Adrenal gland (tissue), 9 donors: ENCODE measurements at regions not wholly inside any gene's neighbourhood (a gene's known extent, or its start where the extent isn't known, plus 50 kb on each side); places are given as distances from the start of the nearest gene placed in this dataset.

Experiments
- DNase-seq, 7 donors: peaks; one replicate each; pipeline ENCODE4 v3.0.0-alpha.2; 2019 to 2020
- H3K27ac ChIP-seq, 5 donors: fragments of 200-600 bp; sonication (generic) in 4 of 5; 1 replicate in 3 of 5; 2 replicates in 2 of 5; pipeline versions ENCODE4 v1.5.1 to v1.8.0; 2016 to 2020; ENCODE audit warnings: mild to moderate bottlenecking in 1 of 5
- H3K27me3 ChIP-seq: fragments of 200-600 bp; 2 replicates; pipeline ENCODE4 v1.8.0; 2021
- H3K36me3 ChIP-seq, 2 donors: fragments of 200-600 bp; replicated peaks in 1 of 2; 1 replicate in 1 of 2; 2 replicates in 1 of 2; pipeline versions ENCODE4 v1.5.1 to v1.8.0; 2018 to 2022
- H3K4me1 ChIP-seq, 2 donors: fragments of 200-600 bp; replicated peaks in 1 of 2; 1 replicate in 1 of 2; 2 replicates in 1 of 2; pipeline versions ENCODE4 v1.5.1 to v1.8.0; 2018 to 2021
- H3K4me3 ChIP-seq, 4 donors: fragments of 200-600 bp; sonication (generic) in 3 of 4; one replicate each; pipeline ENCODE4 v1.5.1; 2016 to 2018
- H3K9me3 ChIP-seq, 3 donors: fragments of 200-600 bp; sonication (generic) in 1 of 3; replicated peaks in 1 of 3; 1 replicate in 2 of 3; 2 replicates in 1 of 3; pipeline versions ENCODE4 v1.5.1 to v1.8.0; 2016 to 2021
- POLR2A ChIP-seq, 2 donors: fragments of 450-650 bp; IDR thresholded peaks; one replicate each; pipeline ENCODE4 v1.6.1; 2017; ENCODE audit warnings: antibody characterized with exemption in 2 of 2, mild to moderate bottlenecking in 2 of 2, moderate library complexity in 1 of 2
- WGBS, 4 donors: extraction: QIAGEN DNeasy Blood & Tissue Kit in 2 of 4; methylation state at CpG; one replicate each; pipeline versions ENCODE4 v1.1.5 to v1.1.7; 2013 to 2017; 5-methylcytosine and 5-hydroxymethylcytosine counted together
- intact Hi-C, 2 donors: fragments of 100-400 bp; cut with DNase I; formaldehyde crosslinking; loops; one replicate each; pipeline versions ENCODE4 v1.14.1 to v1.15.0; 2022 to 2023
- TF ChIP-seq, protein P1 (sequence below), 6 experiments: fragments of 450-650 bp in 4 of 6; fragments of 200-600 bp in 2 of 6; sonication (generic) in 1 of 6; IDR thresholded peaks; 1 replicate in 5 of 6; 2 replicates in 1 of 6; pipeline versions ENCODE4 v1.5.1 to v1.8.0; 2016 to 2021; ENCODE audit warnings: antibody characterized with exemption in 6 of 6, mild to moderate bottlenecking in 2 of 6, moderate library complexity in 1 of 6
- donor health status: healthy with polysubstance abuse.
- donor health status: Bipolar disorder and iron deficiency.
- donor health status: DM: yes; HTN: yes; CAD: no.
- donor health status: DM: no; HTN: no; CAD: no.
- donor health status: DM: no; HTN: no; CAD: no.

DNA sequence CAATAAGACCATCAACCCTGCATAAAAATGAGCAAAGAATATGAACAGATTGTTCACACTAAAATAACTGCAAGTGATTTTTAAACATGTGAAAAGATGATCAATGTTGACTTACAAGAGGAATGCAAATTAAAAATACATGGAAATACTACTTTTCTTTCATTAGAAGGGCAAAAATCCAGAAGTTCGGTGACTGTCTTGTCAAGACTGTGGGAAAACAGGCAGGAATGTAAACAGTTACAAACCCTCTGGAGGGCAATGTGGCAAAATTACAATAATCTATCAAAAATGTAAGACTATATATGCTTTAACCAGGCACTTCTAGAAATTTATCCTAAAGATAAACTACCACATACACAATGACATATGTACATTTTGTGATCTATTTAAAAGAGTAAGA lies 86.7 kb downstream of the TNFAIP3 start:
- intact Hi-C loops, result no loop called here
- TF ChIP-seq, protein P1, sequence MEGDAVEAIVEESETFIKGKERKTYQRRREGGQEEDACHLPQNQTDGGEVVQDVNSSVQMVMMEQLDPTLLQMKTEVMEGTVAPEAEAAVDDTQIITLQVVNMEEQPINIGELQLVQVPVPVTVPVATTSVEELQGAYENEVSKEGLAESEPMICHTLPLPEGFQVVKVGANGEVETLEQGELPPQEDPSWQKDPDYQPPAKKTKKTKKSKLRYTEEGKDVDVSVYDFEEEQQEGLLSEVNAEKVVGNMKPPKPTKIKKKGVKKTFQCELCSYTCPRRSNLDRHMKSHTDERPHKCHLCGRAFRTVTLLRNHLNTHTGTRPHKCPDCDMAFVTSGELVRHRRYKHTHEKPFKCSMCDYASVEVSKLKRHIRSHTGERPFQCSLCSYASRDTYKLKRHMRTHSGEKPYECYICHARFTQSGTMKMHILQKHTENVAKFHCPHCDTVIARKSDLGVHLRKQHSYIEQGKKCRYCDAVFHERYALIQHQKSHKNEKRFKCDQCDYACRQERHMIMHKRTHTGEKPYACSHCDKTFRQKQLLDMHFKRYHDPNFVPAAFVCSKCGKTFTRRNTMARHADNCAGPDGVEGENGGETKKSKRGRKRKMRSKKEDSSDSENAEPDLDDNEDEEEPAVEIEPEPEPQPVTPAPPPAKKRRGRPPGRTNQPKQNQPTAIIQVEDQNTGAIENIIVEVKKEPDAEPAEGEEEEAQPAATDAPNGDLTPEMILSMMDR (IDR thresholded peaks at IDR 0.05), result no peak
- no peak for TF ChIP-seq POLR2A (IDR thresholded peaks at IDR 0.05)
- DNase-seq, result no peak
- no peak overlapping the region for H3K27ac ChIP-seq
- no peak overlapping the region for H3K4me3 ChIP-seq
- WGBS, 4 donors, result 0 to 90% (median 59%) methylated on average over 1 of the region's 1 CpG
- H3K36me3 ChIP-seq, result no peaks in the 10 kb centered on the region
- H3K4me1 ChIP-seq, result no peaks in the 10 kb centered on the region
- no peaks in the 10 kb centered on the region for H3K9me3 ChIP-seq
- no peaks in the 10 kb centered on the region for H3K27me3 ChIP-seq

DNA sequence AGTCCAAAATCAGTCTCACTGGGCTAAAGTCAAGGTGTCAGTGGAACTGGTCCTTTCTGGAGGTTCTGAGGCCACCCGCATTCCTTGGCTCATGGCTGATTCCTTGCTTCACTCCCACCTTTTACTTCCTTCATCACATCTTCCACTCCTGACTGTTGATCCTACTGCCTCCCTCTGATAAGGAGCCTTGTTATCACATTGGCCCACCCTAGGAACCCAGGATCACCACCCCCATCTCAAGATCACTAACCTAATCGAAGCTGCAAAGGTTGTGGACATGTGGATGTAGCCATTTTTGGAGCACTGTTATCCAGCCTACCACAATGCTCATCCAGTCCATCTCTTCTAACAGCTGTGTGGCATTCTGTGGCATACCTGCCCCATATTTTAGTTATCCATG lies 87.2 kb downstream of the TNFAIP3 start:
- Histone ChIP-seq H3K36me3 (no peaks in the 10 kb centered on the region), H3K4me3 (no peak overlapping the region), H3K27ac (no peak overlapping the region), H3K9me3 (no peaks in the 10 kb centered on the region), H3K27me3 (no peaks in the 10 kb centered on the region), H3K4me1 (no peaks in the 10 kb centered on the region)
- intact Hi-C loops, result no loop called here
- no peak for TF ChIP-seq POLR2A (IDR thresholded peaks at IDR 0.05)
- TF ChIP-seq, protein P1 (IDR thresholded peaks at IDR 0.05), result no peak
- no peak for DNase-seq
- WGBS, 4 donors, result 85 to 96% (median 88%) methylated on average over 2 of the region's 2 CpGs

- Histone ChIP-seq H3K9me3 (no peaks in the 10 kb centered on the region), H3K27me3 (no peaks in the 10 kb centered on the region), H3K36me3 (no peaks in the 10 kb centered on the region), H3K4me3 (no peak overlapping the region), H3K27ac (no peak overlapping the region), H3K4me1 (no peaks in the 10 kb centered on the region)
- intact Hi-C loops, result no loop called here
- TF ChIP-seq, protein P1 (IDR thresholded peaks at IDR 0.05), result no peak
- TF ChIP-seq POLR2A (IDR thresholded peaks at IDR 0.05), result no peak
- 64 to 95% (median 92%) methylated on average over 2 of the region's 2 CpGs for WGBS, 4 donors
- DNase-seq, result no peak
Measured at GRCh38 chr6:137956098-137956488, 89.0 kb downstream of the TNFAIP3 start.

DNA sequence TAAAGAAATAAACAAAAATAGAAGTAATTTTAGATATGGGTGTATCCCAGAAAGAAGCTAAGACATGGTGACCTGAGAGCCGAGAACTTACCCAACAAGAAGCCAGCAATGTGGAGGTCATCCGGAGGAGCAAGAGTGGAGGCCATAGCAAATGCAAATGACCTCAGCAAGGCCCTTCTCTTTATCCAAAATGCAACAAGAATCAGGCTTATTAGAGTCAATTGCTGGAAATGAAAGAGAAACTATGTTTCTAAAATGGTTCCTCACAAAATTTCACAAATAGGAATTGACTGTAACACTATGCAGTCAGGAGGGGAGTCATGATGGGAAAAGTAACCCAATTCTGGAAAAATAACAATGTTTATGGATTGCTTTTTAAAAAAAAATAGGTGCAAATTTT lies 90.4 kb downstream of the TNFAIP3 start:
- Histone ChIP-seq H3K9me3 (no peaks in the 10 kb centered on the region), H3K27me3 (no peaks in the 10 kb centered on the region), H3K4me3 (no peak overlapping the region), H3K36me3 (no peaks in the 10 kb centered on the region), H3K27ac (peak overlapping the region in 1 of 5 donors; percentile 7), H3K4me1 (no peaks in the 10 kb centered on the region)
- intact Hi-C loops, result no loop called here
- no peak for DNase-seq
- TF ChIP-seq, protein P1 (IDR thresholded peaks at IDR 0.05), result no peak
- no peak for TF ChIP-seq POLR2A (IDR thresholded peaks at IDR 0.05)
- WGBS, 4 donors, result 65 to 79% (median 70%) methylated on average over 2 of the region's 2 CpGs
